ENCODE measurements at regions not wholly inside any gene's neighbourhood (a gene's known extent, or its start where the extent isn't known, plus 50 kb on each side); places are given as distances from the start of the nearest gene placed in this dataset.

DNA sequence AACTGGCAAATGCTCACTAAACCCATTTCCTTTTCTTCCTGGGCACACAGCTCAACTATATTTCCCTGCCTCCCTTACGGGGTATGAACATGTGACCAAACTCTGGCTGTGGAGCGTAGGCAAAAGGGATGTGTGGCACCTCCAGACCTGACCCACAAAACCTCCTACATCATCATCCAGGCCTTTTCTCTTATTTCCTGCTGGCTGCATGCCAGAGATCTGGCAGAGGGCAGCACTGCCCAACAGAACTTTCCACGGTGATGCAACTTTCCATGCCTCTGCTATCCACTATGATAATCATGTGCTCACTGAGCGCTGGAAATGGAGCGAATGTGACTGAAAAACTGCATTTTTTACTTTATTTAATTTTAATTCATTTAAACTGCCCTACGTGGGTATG, 99.6 kb upstream of the CACNA1E start:
- TF ChIP-seq, protein P1, sequence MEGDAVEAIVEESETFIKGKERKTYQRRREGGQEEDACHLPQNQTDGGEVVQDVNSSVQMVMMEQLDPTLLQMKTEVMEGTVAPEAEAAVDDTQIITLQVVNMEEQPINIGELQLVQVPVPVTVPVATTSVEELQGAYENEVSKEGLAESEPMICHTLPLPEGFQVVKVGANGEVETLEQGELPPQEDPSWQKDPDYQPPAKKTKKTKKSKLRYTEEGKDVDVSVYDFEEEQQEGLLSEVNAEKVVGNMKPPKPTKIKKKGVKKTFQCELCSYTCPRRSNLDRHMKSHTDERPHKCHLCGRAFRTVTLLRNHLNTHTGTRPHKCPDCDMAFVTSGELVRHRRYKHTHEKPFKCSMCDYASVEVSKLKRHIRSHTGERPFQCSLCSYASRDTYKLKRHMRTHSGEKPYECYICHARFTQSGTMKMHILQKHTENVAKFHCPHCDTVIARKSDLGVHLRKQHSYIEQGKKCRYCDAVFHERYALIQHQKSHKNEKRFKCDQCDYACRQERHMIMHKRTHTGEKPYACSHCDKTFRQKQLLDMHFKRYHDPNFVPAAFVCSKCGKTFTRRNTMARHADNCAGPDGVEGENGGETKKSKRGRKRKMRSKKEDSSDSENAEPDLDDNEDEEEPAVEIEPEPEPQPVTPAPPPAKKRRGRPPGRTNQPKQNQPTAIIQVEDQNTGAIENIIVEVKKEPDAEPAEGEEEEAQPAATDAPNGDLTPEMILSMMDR (IDR thresholded peaks at IDR 0.05): no peak
- Histone ChIP-seq H3K27ac (no peak overlapping the region), H3K9me3 (no peaks in the 10 kb centered on the region), H3K27me3 (replicated peaks; ENCODE audit: insufficient read depth) (no peaks in the 10 kb centered on the region), H3K4me1 (ENCODE audit: control insufficient read depth in 1 of 2, low read depth in 2 of 2) (no peaks in the 10 kb centered on the region), H3K36me3 (no peaks in the 10 kb centered on the region), H3K4me3 (no peak overlapping the region)
- ATAC-seq (ENCODE audit: insufficient number of reproducible peaks, low FRiP score, low read depth) (no peak), DNase-seq (ENCODE audit: low spot score) (no peak)

DNA sequence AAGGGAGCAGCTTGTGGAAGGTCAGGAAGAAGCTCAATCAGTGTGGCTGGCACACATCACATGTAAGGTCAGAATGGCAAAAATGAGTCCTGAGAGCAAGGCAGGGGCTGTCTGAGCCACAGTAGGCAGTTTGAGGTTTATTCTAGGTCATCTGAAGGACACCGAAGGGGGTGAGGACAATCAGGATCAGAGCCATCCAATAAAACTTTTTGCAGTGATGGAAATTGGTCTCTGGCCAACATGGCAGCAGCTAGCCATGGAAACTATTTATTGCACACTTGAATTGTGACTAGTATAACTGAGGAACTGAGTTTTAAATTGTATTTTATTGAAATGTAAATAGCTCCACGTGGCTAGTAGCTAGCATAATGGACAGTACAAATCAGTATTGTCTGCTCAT, 97.0 kb upstream of the CACNA1E start:
- no peak overlapping the region for H3K27ac ChIP-seq
- H3K9me3 ChIP-seq: no peaks in the 10 kb centered on the region
- DNase-seq (ENCODE audit: low spot score) (no peak), ATAC-seq (ENCODE audit: insufficient number of reproducible peaks, low FRiP score, low read depth) (no peak)
- H3K36me3 ChIP-seq: no peaks in the 10 kb centered on the region
- TF ChIP-seq, protein P1 (IDR thresholded peaks at IDR 0.05): no peak
- H3K27me3 ChIP-seq (replicated peaks; ENCODE audit: insufficient read depth): no peaks in the 10 kb centered on the region
- H3K4me3 ChIP-seq: no peak overlapping the region
- H3K4me1 ChIP-seq (ENCODE audit: control insufficient read depth in 1 of 2, low read depth in 2 of 2): no peaks in the 10 kb centered on the region

DNA sequence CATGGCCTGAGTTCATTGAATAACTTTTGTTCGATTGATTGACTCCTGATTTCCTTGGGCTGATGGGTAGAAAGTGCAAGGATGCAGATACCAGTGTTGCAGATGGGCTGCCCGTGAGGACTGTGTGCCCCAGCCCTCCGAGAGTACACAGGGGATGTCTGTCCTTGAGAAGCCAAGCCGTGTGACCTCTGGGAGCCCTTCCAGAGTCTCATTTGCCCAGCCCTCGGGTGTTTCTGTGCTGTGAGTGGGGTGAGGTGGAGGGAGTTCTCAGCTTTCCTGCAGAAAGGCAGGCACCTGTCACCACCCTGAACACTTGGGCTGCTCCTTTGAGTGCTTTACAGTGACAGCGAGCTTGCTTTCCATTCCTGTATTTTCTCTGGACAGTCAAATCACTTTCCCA, 96.4 kb upstream of the CACNA1E start:
- ATAC-seq (ENCODE audit: insufficient number of reproducible peaks, low FRiP score, low read depth) (no peak), DNase-seq (ENCODE audit: low spot score) (no peak)
- Histone ChIP-seq H3K9me3 (no peaks in the 10 kb centered on the region), H3K27ac (no peak overlapping the region), H3K27me3 (replicated peaks; ENCODE audit: insufficient read depth) (no peaks in the 10 kb centered on the region), H3K4me1 (ENCODE audit: control insufficient read depth in 1 of 2, low read depth in 2 of 2) (no peaks in the 10 kb centered on the region), H3K36me3 (no peaks in the 10 kb centered on the region), H3K4me3 (no peak overlapping the region)
- TF ChIP-seq, protein P1 (IDR thresholded peaks at IDR 0.05): no peak

DNA sequence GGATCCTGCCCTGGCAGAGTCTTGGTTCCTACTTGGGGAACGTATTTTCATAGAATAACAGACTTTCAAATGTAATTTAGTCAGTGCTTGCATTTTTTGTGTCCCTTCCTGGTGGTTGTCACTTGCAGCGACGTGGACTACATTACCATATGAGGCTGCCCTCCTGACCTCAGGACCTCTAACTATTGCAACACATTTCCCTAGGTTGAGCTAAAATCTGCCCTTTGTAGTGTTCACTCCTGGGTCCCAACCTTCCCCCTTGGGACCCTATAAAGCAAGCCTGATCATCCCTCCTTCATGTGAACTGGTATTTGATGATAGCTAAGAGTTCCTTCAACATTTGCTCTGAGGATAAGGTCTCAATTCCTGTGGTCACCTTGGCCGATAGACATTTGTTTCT, 95.6 kb upstream of the CACNA1E start:
- TF ChIP-seq, protein P1 (IDR thresholded peaks at IDR 0.05): no peak
- Histone ChIP-seq H3K4me3 (no peak overlapping the region), H3K9me3 (no peaks in the 10 kb centered on the region), H3K27ac (no peak overlapping the region), H3K27me3 (replicated peaks; ENCODE audit: insufficient read depth) (no peaks in the 10 kb centered on the region), H3K36me3 (no peaks in the 10 kb centered on the region), H3K4me1 (ENCODE audit: control insufficient read depth in 1 of 2, low read depth in 2 of 2) (no peaks in the 10 kb centered on the region)
- DNase-seq (ENCODE audit: low spot score) (no peak), ATAC-seq (ENCODE audit: insufficient number of reproducible peaks, low FRiP score, low read depth) (no peak)

DNA sequence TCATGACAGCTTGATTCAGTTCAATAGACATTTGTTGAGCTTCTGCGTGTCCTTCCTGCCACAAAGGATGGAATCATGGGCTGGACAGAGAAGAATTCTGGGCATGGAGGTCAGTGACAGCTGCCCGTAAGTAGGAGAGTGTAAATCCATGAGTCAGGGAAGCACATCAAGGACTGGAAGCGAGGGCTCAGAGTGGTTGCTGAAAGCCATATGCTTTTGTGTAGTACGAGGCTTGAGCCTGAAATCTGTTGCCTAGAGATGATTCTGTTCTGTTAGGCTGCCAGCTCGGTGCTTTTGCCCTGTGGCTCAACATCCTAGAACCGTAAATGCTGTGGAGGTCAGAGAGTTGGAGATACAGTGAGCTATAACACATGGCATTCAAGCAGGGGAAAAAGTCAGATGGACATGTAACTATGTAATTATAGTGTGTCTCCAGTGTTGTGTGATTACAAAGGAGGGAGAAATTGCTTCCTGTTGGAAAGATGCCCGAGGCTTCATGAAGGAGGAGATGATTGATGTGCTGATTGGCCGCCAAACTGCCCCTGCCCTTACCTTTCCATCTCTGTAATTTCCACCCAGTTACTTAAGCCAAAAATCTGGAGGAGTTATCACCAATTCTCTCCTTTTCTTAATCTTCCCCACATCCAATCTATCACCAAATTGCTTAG, 92.8 kb upstream of the CACNA1E start:
- Histone ChIP-seq H3K27me3 (replicated peaks; ENCODE audit: insufficient read depth) (no peaks in the 10 kb centered on the region), H3K4me1 (ENCODE audit: control insufficient read depth in 1 of 2, low read depth in 2 of 2) (no peaks in the 10 kb centered on the region), H3K9me3 (no peaks in the 10 kb centered on the region), H3K36me3 (no peaks in the 10 kb centered on the region), H3K27ac (no peak overlapping the region), H3K4me3 (no peak overlapping the region)
- no peak for ATAC-seq (ENCODE audit: insufficient number of reproducible peaks, low FRiP score, low read depth)
- TF ChIP-seq, protein P1 (IDR thresholded peaks at IDR 0.05): no peak
- no peak for DNase-seq (ENCODE audit: low spot score)

Measured in thoracic aorta (tissue), 2 donors.